Naive thymus-derived CD8-positive, alpha-beta T cell (primary cell): ENCODE measurements at regions not wholly inside any gene's neighbourhood (a gene's known extent, or its start where the extent isn't known, plus 50 kb on each side); places are given as distances from the start of the nearest gene placed in this dataset.

Experiments used
- ATAC-seq, 2 donors: fragments of 150-1000 bp; cut with Tn5 transposase in 1 of 2; sonication (Bioruptor Pico), chemical (Tn5 transposase) in 1 of 2; 1 replicate in 1 of 2; 2 replicates in 1 of 2; pipeline ENCODE4 v1.10.0; 2021; ENCODE audit warnings: mild to moderate bottlenecking in 2 of 2, moderate library complexity in 2 of 2
- POLR2A ChIA-PET: fragments of 350-600 bp; sonication (Branson Sonifier 250); formaldehyde crosslinking; loops from one replicate; lab custom pipeline; 2021; ENCODE audit warnings: antibody characterized with exemption; lab: Charles Lee
- DNase-seq, 10 donors: peaks; one replicate each; pipeline versions ENCODE4 v3.0.0 to v3.0.0-alpha.2; 2020 to 2022
- H3K27ac Mint-ChIP-seq, 10 donors: one replicate each; pipeline ENCODE4 v1.8.0; 2020 to 2022; ENCODE audit warnings: mild to moderate bottlenecking in 10 of 10, mixed read lengths in 10 of 10, moderate library complexity in 4 of 10, inconsistent platforms in 1 of 10
- H3K27me3 Mint-ChIP-seq, 5 donors: one replicate each; pipeline ENCODE4 v1.8.0; 2021 to 2022; ENCODE audit warnings: mixed read lengths in 5 of 5
- H3K36me3 Mint-ChIP-seq, 3 donors: one replicate each; pipeline ENCODE4 v1.8.0; 2020 to 2022; ENCODE audit warnings: mixed read lengths in 3 of 3, mild to moderate bottlenecking in 2 of 3, inconsistent platforms in 1 of 3
- H3K4me1 Mint-ChIP-seq, 4 donors: one replicate each; pipeline ENCODE4 v1.8.0; 2021 to 2022; ENCODE audit warnings: mixed read lengths in 4 of 4
- H3K4me3 Mint-ChIP-seq, 10 donors: one replicate each; pipeline ENCODE4 v1.8.0; 2020 to 2022; ENCODE audit warnings: mild to moderate bottlenecking in 10 of 10, mixed read lengths in 10 of 10, moderate library complexity in 6 of 10, inconsistent platforms in 1 of 10
- H3K9me3 Mint-ChIP-seq, 9 donors: one replicate each; pipeline ENCODE4 v1.8.0; 2020 to 2022; ENCODE audit warnings: mixed read lengths in 9 of 9, mild to moderate bottlenecking in 3 of 9, inconsistent platforms in 1 of 9, moderate library complexity in 1 of 9

DNA sequence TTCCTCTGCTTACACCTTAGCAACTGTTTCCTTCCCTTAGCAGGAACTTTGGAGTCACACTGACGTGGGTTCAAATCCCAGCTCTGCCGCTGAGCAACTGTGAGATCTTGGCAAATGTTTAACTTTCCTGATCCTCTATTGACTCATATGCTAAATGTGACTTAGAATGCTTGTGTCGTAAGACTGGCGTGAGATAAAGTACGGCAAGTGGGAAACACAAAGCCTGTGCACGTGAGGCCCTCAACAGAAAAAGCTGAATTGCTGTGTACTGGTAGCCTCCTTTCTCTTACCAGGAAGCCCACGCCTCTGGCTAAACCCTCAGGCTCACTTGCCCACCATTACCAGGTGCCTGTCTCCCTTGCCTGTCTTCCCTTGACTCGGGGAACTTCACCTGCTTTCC, 135.4 kb upstream of the TNR start:
- Mint-ChIP-seq H3K36me3 (no peaks in the 10 kb centered on the region), H3K27ac (peak overlapping the region in 1 of 10 donors; percentile 24), H3K9me3 (no peaks in the 10 kb centered on the region), H3K27me3 (peaks cover 0 to 2% (median 0%) of the 10 kb centered on the region in 5 donors), H3K4me3 (no peak overlapping the region), H3K4me1 (peaks cover 0 to 7% (median 0%) of the 10 kb centered on the region in 4 donors)
- POLR2A ChIA-PET, result interaction anchor here (0.6 kb wide), 1 partner anchor 56 kb away, joined by 6 read pairs; no protein-coding TSS in a partner anchor
- DNase-seq, result no peak
- no peak for ATAC-seq

DNA sequence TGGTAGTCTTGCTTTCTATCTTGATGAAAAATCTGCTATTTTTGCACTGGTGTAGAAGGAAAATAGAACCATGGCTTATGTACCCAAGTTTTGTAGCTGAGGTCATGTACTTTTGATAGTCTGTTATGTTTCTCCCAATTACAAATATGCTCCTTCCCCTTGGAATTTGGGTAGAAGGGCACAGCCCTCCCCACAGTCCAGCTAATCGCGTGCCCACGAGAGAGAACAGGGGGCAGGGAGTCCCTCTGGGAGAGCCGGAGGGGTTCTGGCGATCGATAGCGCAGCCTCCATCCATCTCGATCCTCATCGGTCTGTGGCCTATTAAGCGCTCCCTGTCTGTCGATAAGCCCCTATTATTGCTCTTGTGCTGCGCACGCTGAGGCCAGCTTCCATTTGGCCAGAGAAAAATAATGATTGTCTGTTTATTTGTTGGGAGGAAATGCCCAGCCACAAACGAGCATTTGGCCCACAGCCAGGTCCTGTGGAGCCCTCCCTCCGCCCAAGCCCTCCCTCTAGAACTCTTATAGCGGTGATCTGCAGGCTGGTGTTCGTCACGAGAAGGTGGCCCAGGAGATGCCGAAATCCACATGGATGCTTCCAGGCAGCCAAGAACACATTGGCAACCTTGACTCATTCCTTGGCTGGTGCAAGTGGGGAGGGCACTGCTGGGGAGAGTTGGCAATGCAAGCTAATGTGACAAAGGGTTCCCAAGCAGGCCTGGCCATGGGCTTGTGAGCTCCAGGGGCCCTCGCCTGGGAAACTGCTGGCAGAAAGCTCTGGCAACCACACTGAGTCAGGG, 134.7 kb upstream of the TNR start:
- peaks cover 0 to 2% (median 0%) of the 10 kb centered on the region in 5 donors for H3K27me3 Mint-ChIP-seq
- no peaks in the 10 kb centered on the region for H3K9me3 Mint-ChIP-seq
- no peak overlapping the region for H3K4me3 Mint-ChIP-seq
- no peak overlapping the region for H3K27ac Mint-ChIP-seq
- peaks cover 0 to 7% (median 0%) of the 10 kb centered on the region in 4 donors for H3K4me1 Mint-ChIP-seq
- H3K36me3 Mint-ChIP-seq, result no peaks in the 10 kb centered on the region
- no peak for ATAC-seq
- DNase-seq, result no peak
- POLR2A ChIA-PET, result interaction anchor here (0.6 kb wide), 1 partner anchor 56 kb away, joined by 6 read pairs; no protein-coding TSS in a partner anchor

DNA sequence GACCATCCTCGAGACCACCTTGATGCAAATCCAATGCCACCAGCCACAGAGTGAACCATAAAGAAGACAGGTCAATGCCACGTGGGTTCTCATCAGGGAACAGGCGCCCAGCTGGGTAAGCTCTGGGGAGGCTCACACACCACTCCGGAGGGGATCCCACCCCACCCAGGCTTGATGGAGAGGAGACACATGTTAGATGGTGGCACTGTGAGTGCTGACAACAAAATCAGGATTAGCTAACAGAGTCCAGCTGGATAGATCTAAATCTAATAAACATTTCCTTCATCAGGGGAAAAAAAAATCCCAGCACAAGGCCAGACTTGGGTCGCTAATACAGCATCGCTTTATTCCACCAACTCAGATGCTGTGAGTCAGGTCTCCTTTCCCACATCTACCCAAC, 132.2 kb upstream of the TNR start:
- DNase-seq (no peak), ATAC-seq (no peak)
- no peak overlapping the region for H3K27ac Mint-ChIP-seq
- POLR2A ChIA-PET, result no interaction called here
- H3K4me1 Mint-ChIP-seq, result no peaks in the 10 kb centered on the region
- H3K9me3 Mint-ChIP-seq, result no peaks in the 10 kb centered on the region
- H3K36me3 Mint-ChIP-seq, result no peaks in the 10 kb centered on the region
- H3K27me3 Mint-ChIP-seq, result peaks cover 0 to 2% (median 1%) of the 10 kb centered on the region in 5 donors
- no peak overlapping the region for H3K4me3 Mint-ChIP-seq

DNA sequence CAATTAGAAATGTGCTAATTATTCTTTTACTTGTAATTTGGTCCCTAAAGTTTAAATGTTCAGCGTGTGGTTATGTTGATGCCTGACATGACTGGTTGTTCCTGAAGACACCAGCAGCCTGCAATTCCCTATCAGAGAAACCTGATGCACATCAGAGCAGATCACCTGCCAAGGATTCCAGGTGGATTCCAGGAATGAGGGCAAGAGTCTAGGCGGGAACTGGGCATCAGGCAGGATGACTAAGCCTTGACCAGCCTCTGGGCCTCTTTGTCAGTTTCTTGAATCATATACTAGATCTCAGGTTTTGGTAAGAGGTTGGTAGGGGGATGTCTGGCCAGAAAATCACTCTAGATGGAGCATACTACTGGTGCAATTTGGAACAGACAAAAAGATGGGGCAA, 130.7 kb upstream of the TNR start:
- Mint-ChIP-seq H3K4me1 (no peaks in the 10 kb centered on the region), H3K27ac (no peak overlapping the region), H3K27me3 (peaks cover 0 to 2% (median 0%) of the 10 kb centered on the region in 5 donors), H3K4me3 (no peak overlapping the region), H3K36me3 (no peaks in the 10 kb centered on the region), H3K9me3 (no peaks in the 10 kb centered on the region)
- ATAC-seq (no peak), DNase-seq (no peak)
- POLR2A ChIA-PET, result no interaction called here

DNA sequence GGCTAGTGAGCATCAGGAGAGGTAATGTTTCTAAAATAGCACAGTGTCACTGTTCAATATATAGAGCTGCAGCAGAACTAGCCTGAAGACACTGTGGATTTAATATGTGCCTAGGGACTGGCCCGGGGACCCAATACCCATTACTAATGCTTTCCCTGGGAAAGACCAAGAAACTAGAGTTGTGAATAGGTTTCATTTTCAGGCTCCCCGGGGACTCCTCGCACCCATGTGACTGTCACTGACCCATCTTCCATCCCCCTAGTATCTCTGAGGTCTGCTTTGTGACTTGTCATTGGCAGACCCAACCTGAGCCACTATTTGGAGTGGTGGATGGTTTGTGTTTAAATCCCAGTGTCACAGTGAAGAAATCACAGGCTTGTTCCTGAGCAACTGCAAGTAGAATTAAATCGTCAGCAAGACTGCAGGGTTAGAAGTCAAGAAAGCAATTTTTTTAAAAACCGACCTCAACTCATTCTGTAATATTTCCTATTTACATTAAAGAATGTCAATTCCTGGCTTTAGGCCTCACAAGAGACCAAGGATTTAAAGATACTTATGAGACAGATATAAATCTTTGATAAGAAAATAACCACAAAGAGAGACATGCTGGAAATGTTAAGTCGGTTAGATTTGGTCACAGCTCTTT, 130.0 kb upstream of the TNR start:
- DNase-seq (no peak), ATAC-seq (no peak)
- Mint-ChIP-seq H3K4me3 (no peak overlapping the region), H3K9me3 (no peaks in the 10 kb centered on the region), H3K4me1 (no peaks in the 10 kb centered on the region), H3K27me3 (peaks cover 0 to 2% (median 0%) of the 10 kb centered on the region in 5 donors), H3K27ac (no peak overlapping the region), H3K36me3 (no peaks in the 10 kb centered on the region)
- POLR2A ChIA-PET, result no interaction called here

DNA sequence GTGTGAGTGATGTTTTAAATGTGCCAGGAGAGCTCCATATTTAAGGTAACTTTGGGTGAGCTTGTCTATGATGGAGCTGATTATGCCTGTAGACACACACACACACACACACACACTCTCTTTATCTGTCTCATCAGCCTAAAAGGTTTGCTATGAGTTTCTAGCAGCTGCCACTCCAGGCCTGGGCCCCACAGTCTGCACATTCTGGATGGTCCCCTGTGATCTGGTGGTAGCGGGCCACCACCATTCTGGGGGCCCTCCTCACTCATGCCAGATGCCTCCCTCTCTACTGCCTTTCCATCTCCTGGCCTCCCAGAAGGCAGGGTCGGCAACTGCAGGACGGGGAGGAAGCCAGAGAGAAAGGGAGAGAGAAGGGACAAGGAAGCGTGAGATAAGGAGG, 129.2 kb upstream of the TNR start:
- Mint-ChIP-seq H3K4me1 (no peaks in the 10 kb centered on the region), H3K9me3 (no peaks in the 10 kb centered on the region), H3K36me3 (no peaks in the 10 kb centered on the region), H3K27ac (no peak overlapping the region), H3K27me3 (peaks cover 0 to 2% (median 0%) of the 10 kb centered on the region in 5 donors), H3K4me3 (no peak overlapping the region)
- POLR2A ChIA-PET, result no interaction called here
- no peak for ATAC-seq
- no peak for DNase-seq

DNA sequence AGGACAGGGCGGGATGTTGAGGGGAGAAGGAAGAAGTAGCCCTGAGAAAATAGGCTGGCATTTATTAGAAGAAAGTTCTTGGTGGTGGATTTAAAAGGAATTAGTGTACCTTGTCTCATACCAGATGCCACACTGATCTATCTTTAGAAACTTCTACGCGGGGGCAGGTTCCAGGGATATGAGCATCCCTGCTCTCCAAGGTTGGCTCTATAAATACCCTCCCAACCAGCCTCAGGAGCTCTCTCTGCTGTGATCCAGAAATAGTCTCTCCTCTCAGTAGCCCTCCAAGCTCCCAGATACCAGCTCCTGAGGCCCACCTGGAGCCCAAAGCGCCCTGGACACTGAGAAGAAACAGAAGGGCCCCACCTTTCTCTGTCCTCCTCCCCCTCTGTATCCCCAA, 128.3 kb upstream of the TNR start:
- no peaks in the 10 kb centered on the region for H3K9me3 Mint-ChIP-seq
- no peaks in the 10 kb centered on the region for H3K4me1 Mint-ChIP-seq
- H3K36me3 Mint-ChIP-seq, result no peaks in the 10 kb centered on the region
- H3K27me3 Mint-ChIP-seq, result peaks cover 0 to 2% (median 0%) of the 10 kb centered on the region in 5 donors
- ATAC-seq (no peak), DNase-seq (no peak)
- POLR2A ChIA-PET, result no interaction called here
- no peak overlapping the region for H3K27ac Mint-ChIP-seq
- H3K4me3 Mint-ChIP-seq, result no peak overlapping the region

DNA sequence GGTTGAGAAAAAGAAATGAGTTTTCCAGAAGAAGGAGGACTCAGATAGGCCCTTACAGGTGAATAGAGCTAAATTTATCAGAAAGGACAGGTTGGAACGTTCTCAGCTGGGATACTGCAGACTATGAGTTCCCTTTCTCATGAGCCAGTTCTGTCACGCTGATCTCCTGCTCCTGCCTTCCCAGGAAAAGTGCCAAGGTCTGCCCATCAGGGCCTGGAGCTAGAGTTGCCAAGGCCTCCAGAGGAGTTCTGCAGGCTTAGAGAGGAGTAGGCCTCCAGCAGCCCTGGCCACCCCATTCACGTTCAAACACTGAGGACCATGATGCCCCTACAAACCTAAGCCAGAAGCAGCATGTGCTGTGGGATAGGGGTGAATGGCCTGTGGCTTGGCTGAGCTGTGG, 126.8 kb upstream of the TNR start:
- POLR2A ChIA-PET, result no interaction called here
- ATAC-seq, result no peak
- H3K27ac Mint-ChIP-seq, result no peak overlapping the region

DNA sequence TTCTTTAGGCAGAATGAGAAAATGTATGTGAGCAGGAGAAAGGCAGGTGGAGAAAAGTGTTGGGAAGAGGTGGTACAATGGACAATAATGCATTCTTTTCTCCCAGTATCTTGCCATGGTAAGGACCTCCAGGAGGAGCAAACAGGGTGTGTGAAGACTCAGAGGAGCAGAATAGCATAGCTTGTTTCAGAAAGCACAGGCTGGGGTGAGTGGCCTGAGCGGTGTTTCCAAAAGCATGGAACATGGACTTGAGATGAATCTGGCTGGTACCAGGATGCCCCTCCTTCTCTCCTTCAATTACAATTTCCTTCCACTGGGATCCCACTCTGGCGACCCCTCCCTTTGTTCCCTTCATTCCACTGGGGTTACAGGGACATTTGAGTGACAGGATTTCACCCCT, 123.4 kb upstream of the TNR start:
- H3K4me1 Mint-ChIP-seq, result no peaks in the 10 kb centered on the region
- no peaks in the 10 kb centered on the region for H3K36me3 Mint-ChIP-seq
- no peak overlapping the region for H3K27ac Mint-ChIP-seq
- no peaks in the 10 kb centered on the region for H3K9me3 Mint-ChIP-seq
- peaks cover 0 to 5% (median 0%) of the 10 kb centered on the region in 5 donors for H3K27me3 Mint-ChIP-seq
- DNase-seq (no peak), ATAC-seq (no peak)
- POLR2A ChIA-PET, result no interaction called here
- no peak overlapping the region for H3K4me3 Mint-ChIP-seq

More for the DNA sequence above, 126.8 kb upstream of the TNR start:
- DNase-seq, result no peak
- H3K4me1 Mint-ChIP-seq, result no peaks in the 10 kb centered on the region
- no peaks in the 10 kb centered on the region for H3K36me3 Mint-ChIP-seq
- H3K27me3 Mint-ChIP-seq, result peaks cover 0 to 5% (median 0%) of the 10 kb centered on the region in 5 donors
- no peak overlapping the region for H3K4me3 Mint-ChIP-seq
- no peaks in the 10 kb centered on the region for H3K9me3 Mint-ChIP-seq

DNA sequence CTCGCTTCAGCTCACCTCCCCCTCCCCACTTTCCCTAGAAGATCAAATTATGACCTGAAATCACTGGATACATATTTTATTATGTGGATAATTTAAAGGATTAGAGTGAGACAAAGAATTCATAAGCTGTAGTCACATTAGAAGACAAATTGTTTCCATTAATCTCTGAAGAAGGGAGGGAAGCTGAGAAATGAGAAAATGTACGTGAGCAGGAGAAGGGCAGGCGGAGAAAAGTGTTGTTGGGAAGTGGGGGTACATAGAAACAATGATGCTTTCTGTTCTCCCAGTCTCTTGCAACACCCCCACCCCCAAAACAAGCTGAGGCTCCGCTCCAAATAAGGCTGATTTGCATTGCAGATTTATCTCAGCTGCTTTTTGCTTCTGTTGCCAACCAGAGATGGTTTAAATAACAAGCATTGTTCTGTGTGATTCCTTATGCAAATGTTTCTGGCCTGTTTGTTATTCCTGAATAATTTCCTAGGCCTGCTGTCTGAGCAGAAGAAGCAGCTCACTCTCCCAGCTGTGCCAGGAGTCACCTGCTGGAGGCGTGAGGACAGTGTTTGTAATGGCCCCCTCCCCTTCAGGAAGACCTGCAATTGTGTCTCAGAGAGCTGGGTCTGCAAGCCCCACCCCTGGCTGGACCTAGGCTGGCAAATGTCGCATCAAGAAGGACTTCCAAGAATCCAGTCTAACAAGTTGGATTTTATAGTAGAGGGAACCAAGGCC, 121.8 kb upstream of the TNR start:
- H3K36me3 Mint-ChIP-seq, result no peaks in the 10 kb centered on the region
- no peak overlapping the region for H3K27ac Mint-ChIP-seq
- no peaks in the 10 kb centered on the region for H3K4me1 Mint-ChIP-seq
- no peak for ATAC-seq
- no peaks in the 10 kb centered on the region for H3K9me3 Mint-ChIP-seq
- DNase-seq, result no peak
- no peak overlapping the region for H3K4me3 Mint-ChIP-seq
- peaks cover 0 to 6% (median 0%) of the 10 kb centered on the region in 5 donors for H3K27me3 Mint-ChIP-seq
- POLR2A ChIA-PET, result no interaction called here

DNA sequence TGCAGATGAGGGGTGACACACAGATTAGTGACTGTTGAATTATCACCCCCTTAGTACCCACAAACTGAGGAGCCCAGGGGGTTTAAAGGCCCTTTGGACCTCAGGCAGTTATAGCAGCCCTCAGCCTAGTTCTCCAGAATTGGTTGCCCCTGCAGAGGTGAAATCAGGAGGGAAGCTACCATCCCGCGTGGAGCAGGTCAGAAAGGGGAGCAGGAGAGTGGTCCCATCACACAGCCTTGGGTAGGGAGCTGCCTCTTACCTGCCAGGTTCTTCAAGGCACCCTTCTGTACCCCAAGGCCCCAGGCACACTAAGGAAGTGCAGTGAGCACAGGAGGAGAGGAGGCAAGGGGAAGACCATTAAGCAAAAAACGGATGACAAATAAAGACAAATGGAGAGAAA, 121.2 kb upstream of the TNR start:
- no peaks in the 10 kb centered on the region for H3K36me3 Mint-ChIP-seq
- POLR2A ChIA-PET, result no interaction called here
- no peaks in the 10 kb centered on the region for H3K9me3 Mint-ChIP-seq
- H3K27ac Mint-ChIP-seq, result no peak overlapping the region
- no peak for DNase-seq
- no peaks in the 10 kb centered on the region for H3K4me1 Mint-ChIP-seq
- ATAC-seq, result no peak
- no peak overlapping the region for H3K4me3 Mint-ChIP-seq
- H3K27me3 Mint-ChIP-seq, result peaks cover 0 to 6% (median 2%) of the 10 kb centered on the region in 5 donors

DNA sequence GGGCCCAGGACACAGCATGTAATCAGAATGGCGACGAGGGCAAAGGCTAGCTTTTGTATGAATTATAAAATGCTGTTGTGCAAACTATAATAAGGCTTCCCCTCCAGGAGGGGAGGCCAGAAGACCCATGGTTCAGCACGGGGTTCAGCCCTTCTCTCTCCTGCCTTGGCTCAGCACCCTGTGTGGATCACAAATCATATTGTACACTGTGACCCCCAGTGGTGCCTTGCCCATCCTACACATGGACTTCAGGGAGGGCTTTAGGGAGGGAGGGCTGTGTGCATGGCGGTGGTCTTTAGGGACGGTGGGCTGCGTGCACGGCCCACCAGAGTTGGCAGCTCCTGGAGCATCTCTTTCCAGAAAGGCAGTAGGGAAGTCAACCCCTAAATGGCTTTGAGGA, 120.8 kb upstream of the TNR start:
- Mint-ChIP-seq H3K4me3 (no peak overlapping the region), H3K4me1 (no peaks in the 10 kb centered on the region), H3K36me3 (no peaks in the 10 kb centered on the region), H3K27me3 (peaks cover 0 to 6% (median 2%) of the 10 kb centered on the region in 5 donors), H3K9me3 (no peaks in the 10 kb centered on the region), H3K27ac (no peak overlapping the region)
- DNase-seq (no peak), ATAC-seq (no peak)
- POLR2A ChIA-PET, result no interaction called here
